Keratinocyte (primary cell): ENCODE measurements at regions not wholly inside any gene's neighbourhood (a gene's known extent, or its start where the extent isn't known, plus 50 kb on each side); places are given as distances from the start of the nearest gene placed in this dataset.
"Not testable (repeated sequence)": the region's sequence is repeated elsewhere in the genome, so short reads cannot be mapped to it uniquely, and the experiment has no call there.

ENCODE experiments used
- DNase-seq: peaks from one replicate; pipeline ENCODE4 v3.0.0-alpha.2; 2011; ENCODE audit warnings: low read depth, missing footprints, low spot score
- FAIRE-seq: peaks from 2 replicates; lab custom pipeline; 2011; peaks lifted over from hg19 to GRCh38; lab: Jason Lieb, UNC
- H2AFZ ChIP-seq: 2 replicates; pipeline ENCODE4 v1.6.0; 2012; ENCODE audit warnings: low read length, control low read depth, inconsistent platforms; ENCODE audit not compliant: control insufficient read depth
- H3K27ac ChIP-seq: 2 replicates; pipeline ENCODE4 v1.5.1; 2011; ENCODE audit warnings: low read length; ENCODE audit not compliant: control insufficient read depth, insufficient read depth
- H3K27me3 ChIP-seq: 3 replicates; pipeline ENCODE4 v1.6.0; 2011; ENCODE audit warnings: low read length; ENCODE audit not compliant: control insufficient read depth, insufficient read depth; ENCODE audit errors: extremely low read depth
- H3K36me3 ChIP-seq, 2 experiments: 2 replicates in 1 of 2; 3 replicates in 1 of 2; pipeline ENCODE4 v1.5.1; 2011; ENCODE audit warnings: low read length in 2 of 2, mild to moderate bottlenecking in 1 of 2; ENCODE audit not compliant: control insufficient read depth in 2 of 2, insufficient read depth in 2 of 2; ENCODE audit errors: extremely low read depth in 1 of 2
- H3K4me1 ChIP-seq: 3 replicates; pipeline ENCODE4 v1.5.1; 2011; ENCODE audit warnings: low read length; ENCODE audit not compliant: control insufficient read depth, insufficient read depth; ENCODE audit errors: extremely low read depth
- H3K4me2 ChIP-seq: 3 replicates; pipeline ENCODE4 v1.6.0; 2011; ENCODE audit warnings: low read depth, low read length; ENCODE audit not compliant: control insufficient read depth, insufficient read depth; ENCODE audit errors: extremely low read depth
- H3K4me3 ChIP-seq, 3 experiments: fragments of 200-600 bp in 1 of 3; sonication (generic) in 1 of 3; 2 replicates in 2 of 3; 3 replicates in 1 of 3; pipeline ENCODE4 v1.5.1; 2011 to 2016; ENCODE audit warnings: low read length in 3 of 3, mild to moderate bottlenecking in 3 of 3, control low read depth in 2 of 3, inconsistent platforms in 1 of 3, low read depth in 1 of 3, mixed read lengths in 1 of 3, mixed run types in 1 of 3, moderate library complexity in 1 of 3; ENCODE audit not compliant: control insufficient read depth in 2 of 3, insufficient read depth in 2 of 3; ENCODE audit errors: extremely low read depth in 1 of 3
- H3K79me2 ChIP-seq: 2 replicates; pipeline ENCODE4 v1.6.0; 2012; ENCODE audit warnings: low read length; ENCODE audit not compliant: control insufficient read depth, insufficient read depth
- H3K9ac ChIP-seq: 3 replicates; pipeline ENCODE4 v1.6.0; 2011; ENCODE audit warnings: low read length; ENCODE audit not compliant: control insufficient read depth, insufficient read depth; ENCODE audit errors: extremely low read depth
- H3K9me1 ChIP-seq: 3 replicates; pipeline ENCODE4 v1.6.0; 2011; ENCODE audit warnings: low read length; ENCODE audit not compliant: control insufficient read depth, insufficient read depth; ENCODE audit errors: extremely low read depth
- H3K9me3 ChIP-seq: 2 replicates; pipeline ENCODE4 v1.5.1; 2012; ENCODE audit warnings: low read depth, low read length; ENCODE audit not compliant: control insufficient read depth
- H4K20me1 ChIP-seq: 3 replicates; pipeline ENCODE4 v1.6.0; 2011; ENCODE audit warnings: low read length; ENCODE audit not compliant: control insufficient read depth, insufficient read depth; ENCODE audit errors: extremely low read depth
- dilution Hi-C: fragments of 300-500 bp; cut with MboI; formaldehyde crosslinking; loops from one replicate; pipeline ENCODE4 v1.7.0; 2020; ENCODE audit warnings: low sequenced_read_pairs; ENCODE audit not compliant: extremely low pct_ligation_motif_present

GRCh38 chr2:111489460-111489859, 368.7 kb downstream of the BCL2L11 start:
- dilution Hi-C loops, H3K4me2 ChIP-seq, H2AFZ ChIP-seq, H4K20me1 ChIP-seq, H3K27ac ChIP-seq, H3K9ac ChIP-seq, DNase-seq, H3K27me3 ChIP-seq, H3K9me3 ChIP-seq, H3K36me3 ChIP-seq, H3K4me3 ChIP-seq, H3K4me1 ChIP-seq, H3K9me1 ChIP-seq: not testable (repeated sequence)
- peak; percentile 76 for FAIRE-seq
- H3K79me2 ChIP-seq: peaks cover 52% of the 10 kb centered on the region

GRCh38 chr2:111491181-111491580, 370.5 kb downstream of the BCL2L11 start:
- H3K9me1 ChIP-seq, H3K9ac ChIP-seq, dilution Hi-C loops, FAIRE-seq, H3K27ac ChIP-seq, H3K4me3 ChIP-seq, H2AFZ ChIP-seq, H3K36me3 ChIP-seq, H3K27me3 ChIP-seq, H3K4me2 ChIP-seq, DNase-seq, H3K9me3 ChIP-seq, H4K20me1 ChIP-seq: not testable (repeated sequence)
- Histone ChIP-seq H3K79me2 (peaks cover 48% of the 10 kb centered on the region), H3K4me1 (peaks cover 10% of the 10 kb centered on the region)

- H3K36me3 ChIP-seq, H3K27me3 ChIP-seq, DNase-seq, H3K9me3 ChIP-seq, H3K27ac ChIP-seq, H3K9me1 ChIP-seq, dilution Hi-C loops, H3K4me3 ChIP-seq, FAIRE-seq, H3K9ac ChIP-seq, H4K20me1 ChIP-seq, H2AFZ ChIP-seq: not testable (repeated sequence)
- Histone ChIP-seq H3K4me2 (peak overlapping the region; percentile 16), H3K4me1 (peaks cover 12% of the 10 kb centered on the region), H3K79me2 (peaks cover 46% of the 10 kb centered on the region)
These were observed 370.9 kb downstream of the BCL2L11 start for GRCh38 chr2:111491614-111492013.

- DNase-seq, dilution Hi-C loops, H3K9me1 ChIP-seq, H3K27me3 ChIP-seq, H2AFZ ChIP-seq, H3K36me3 ChIP-seq, H4K20me1 ChIP-seq, H3K9me3 ChIP-seq, FAIRE-seq: not testable (repeated sequence)
- Histone ChIP-seq H3K4me1 (peaks cover 20% of the 10 kb centered on the region), H3K9ac (peak overlapping the region; percentile 67), H3K79me2 (peaks cover 36% of the 10 kb centered on the region), H3K4me2 (peak overlapping the region; percentile 71), H3K27ac (peak overlapping the region; percentile 54), H3K4me3 (peak overlapping the region; percentile 39 to 66 (median 40))
These were observed 372.4 kb downstream of the BCL2L11 start for GRCh38 chr2:111492995-111493719.

DNA sequence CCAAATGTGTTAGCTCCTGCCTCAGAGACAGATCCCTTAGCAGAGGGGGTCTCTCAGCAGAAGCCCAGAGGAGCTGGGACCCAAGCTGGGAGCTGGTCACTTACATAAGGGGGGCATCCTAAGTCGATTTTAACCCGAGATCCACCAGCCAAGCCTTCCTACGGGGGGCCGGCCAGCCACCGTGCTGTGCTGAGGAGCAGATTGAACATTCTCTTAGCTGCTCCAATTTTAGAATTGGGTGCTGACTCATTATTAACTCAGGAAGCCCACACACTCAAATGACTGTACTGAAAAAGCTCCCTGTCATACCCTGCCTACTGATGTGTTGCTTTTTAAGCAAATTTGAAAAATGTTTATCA, 373.0 kb downstream of the BCL2L11 start:
- H3K4me2 ChIP-seq: peak overlapping the region; percentile 71
- H3K9me3 ChIP-seq, H4K20me1 ChIP-seq, H2AFZ ChIP-seq, FAIRE-seq, DNase-seq, H3K9me1 ChIP-seq, H3K27me3 ChIP-seq, H3K36me3 ChIP-seq, dilution Hi-C loops: not testable (repeated sequence)
- H3K9ac ChIP-seq: peak overlapping the region; percentile 67
- peaks cover 31% of the 10 kb centered on the region for H3K79me2 ChIP-seq
- H3K4me3 ChIP-seq: peak overlapping the region; percentile 39 to 66 (median 40)
- H3K27ac ChIP-seq: peak overlapping the region; percentile 54
- H3K4me1 ChIP-seq: peaks cover 20% of the 10 kb centered on the region
